ENCODE measurements at regions not wholly inside any gene's neighbourhood (a gene's known extent, or its start where the extent isn't known, plus 50 kb on each side); places are given as distances from the start of the nearest gene placed in this dataset.
"Not testable (repeated sequence)": the region's sequence is repeated elsewhere in the genome, so short reads cannot be mapped to it uniquely, and the experiment has no call there.

GRCh38 chr12:54799966-54800365 is 54.4 kb upstream of the MUCL1 start:
- H3K36me3 ChIP-seq (replicated peaks in 1 of 2); H3K9me3 ChIP-seq (replicated peaks in 1 of 3); H3K4me3 ChIP-seq; H3K27me3 ChIP-seq; intact Hi-C loops (cut with DNase I); H3K27ac ChIP-seq; H3K4me1 ChIP-seq (replicated peaks in 1 of 2); DNase-seq: not testable (repeated sequence)
- 81 to 92% (median 86%) methylated on average over 3 of the region's 3 CpGs for WGBS, 4 donors

DNA sequence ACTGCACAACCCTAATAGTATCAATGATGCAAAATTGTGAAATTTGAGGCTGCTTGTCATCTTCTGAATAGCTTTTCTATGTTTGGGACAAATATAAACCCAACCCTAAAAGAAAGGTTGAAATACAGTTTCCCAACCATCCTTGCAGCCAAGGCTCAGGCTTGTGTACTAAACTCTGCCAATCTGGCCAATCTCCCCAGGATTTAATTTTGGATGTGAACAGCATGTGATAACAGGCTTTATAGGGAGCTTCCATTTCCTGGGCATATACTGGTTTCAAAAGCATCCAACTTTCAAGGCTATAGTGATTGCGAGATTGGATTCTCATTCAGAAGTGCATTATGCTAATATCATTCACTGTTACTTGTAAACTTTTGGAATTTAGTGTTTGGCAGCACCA is 55.7 kb upstream of the MUCL1 start:
- H3K27ac ChIP-seq: no peak overlapping the region
- H3K4me3 ChIP-seq: no peak overlapping the region
- TF ChIP-seq, protein P1, sequence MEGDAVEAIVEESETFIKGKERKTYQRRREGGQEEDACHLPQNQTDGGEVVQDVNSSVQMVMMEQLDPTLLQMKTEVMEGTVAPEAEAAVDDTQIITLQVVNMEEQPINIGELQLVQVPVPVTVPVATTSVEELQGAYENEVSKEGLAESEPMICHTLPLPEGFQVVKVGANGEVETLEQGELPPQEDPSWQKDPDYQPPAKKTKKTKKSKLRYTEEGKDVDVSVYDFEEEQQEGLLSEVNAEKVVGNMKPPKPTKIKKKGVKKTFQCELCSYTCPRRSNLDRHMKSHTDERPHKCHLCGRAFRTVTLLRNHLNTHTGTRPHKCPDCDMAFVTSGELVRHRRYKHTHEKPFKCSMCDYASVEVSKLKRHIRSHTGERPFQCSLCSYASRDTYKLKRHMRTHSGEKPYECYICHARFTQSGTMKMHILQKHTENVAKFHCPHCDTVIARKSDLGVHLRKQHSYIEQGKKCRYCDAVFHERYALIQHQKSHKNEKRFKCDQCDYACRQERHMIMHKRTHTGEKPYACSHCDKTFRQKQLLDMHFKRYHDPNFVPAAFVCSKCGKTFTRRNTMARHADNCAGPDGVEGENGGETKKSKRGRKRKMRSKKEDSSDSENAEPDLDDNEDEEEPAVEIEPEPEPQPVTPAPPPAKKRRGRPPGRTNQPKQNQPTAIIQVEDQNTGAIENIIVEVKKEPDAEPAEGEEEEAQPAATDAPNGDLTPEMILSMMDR (IDR thresholded peaks at IDR 0.05): no peak
- no peak for TF ChIP-seq POLR2A (IDR thresholded peaks at IDR 0.05)
- DNase-seq: no peak
- H3K27me3 ChIP-seq: no peaks in the 10 kb centered on the region
- WGBS, 4 donors: 40 to 100% (median 65%) methylated on average over 1 of the region's 1 CpG
- no peaks in the 10 kb centered on the region for H3K9me3 ChIP-seq (replicated peaks in 1 of 3)
- no peaks in the 10 kb centered on the region for H3K4me1 ChIP-seq (replicated peaks in 1 of 2)
- intact Hi-C loops (cut with DNase I): no loop called here
- H3K36me3 ChIP-seq (replicated peaks in 1 of 2): no peaks in the 10 kb centered on the region

DNA sequence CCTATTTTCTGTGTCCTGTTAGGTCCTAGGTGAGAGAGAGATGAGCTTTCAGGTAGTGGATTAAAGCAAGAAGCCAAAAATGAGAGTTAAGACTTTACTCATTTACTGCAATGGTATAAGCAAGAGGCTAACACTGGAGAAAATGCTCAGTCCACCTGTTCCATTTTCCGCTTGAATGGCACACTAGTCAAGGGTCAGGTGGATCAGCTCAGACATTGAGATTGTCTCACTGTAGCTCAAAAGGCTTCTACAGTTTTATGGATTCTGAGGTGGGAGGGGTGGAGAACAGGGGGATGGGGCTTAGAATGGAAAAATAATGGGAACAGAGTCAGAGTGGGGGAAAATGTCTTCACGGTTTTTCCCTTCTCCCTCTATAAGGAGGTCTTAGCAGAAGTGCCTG is 57.3 kb upstream of the MUCL1 start:
- Histone ChIP-seq H3K36me3 (replicated peaks in 1 of 2) (no peaks in the 10 kb centered on the region), H3K9me3 (replicated peaks in 1 of 3) (no peaks in the 10 kb centered on the region), H3K27ac (no peak overlapping the region), H3K4me1 (replicated peaks in 1 of 2) (no peaks in the 10 kb centered on the region), H3K27me3 (no peaks in the 10 kb centered on the region), H3K4me3 (no peak overlapping the region)
- DNase-seq: no peak
- TF ChIP-seq, protein P1 (IDR thresholded peaks at IDR 0.05): no peak
- WGBS, 4 donors: 65 to 78% (median 75%) methylated on average over 2 of the region's 2 CpGs
- intact Hi-C loops (cut with DNase I): no loop called here

- Histone ChIP-seq H3K4me3 (no peak overlapping the region), H3K27ac (no peak overlapping the region), H3K27me3 (no peaks in the 10 kb centered on the region), H3K36me3 (replicated peaks in 1 of 2) (no peaks in the 10 kb centered on the region), H3K4me1 (replicated peaks in 1 of 2) (no peaks in the 10 kb centered on the region), H3K9me3 (replicated peaks in 1 of 3) (no peaks in the 10 kb centered on the region)
- intact Hi-C loops (cut with DNase I): no loop called here
- DNase-seq: no peak
- WGBS, 4 donors: 60 to 68% (median 65%) methylated on average over 6 of the region's 6 CpGs
- TF ChIP-seq POLR2A (IDR thresholded peaks at IDR 0.05): no peak
- TF ChIP-seq, protein P1 (IDR thresholded peaks at IDR 0.05): no peak
Measured at GRCh38 chr12:54795644-54796043, 58.7 kb upstream of the MUCL1 start.

DNA sequence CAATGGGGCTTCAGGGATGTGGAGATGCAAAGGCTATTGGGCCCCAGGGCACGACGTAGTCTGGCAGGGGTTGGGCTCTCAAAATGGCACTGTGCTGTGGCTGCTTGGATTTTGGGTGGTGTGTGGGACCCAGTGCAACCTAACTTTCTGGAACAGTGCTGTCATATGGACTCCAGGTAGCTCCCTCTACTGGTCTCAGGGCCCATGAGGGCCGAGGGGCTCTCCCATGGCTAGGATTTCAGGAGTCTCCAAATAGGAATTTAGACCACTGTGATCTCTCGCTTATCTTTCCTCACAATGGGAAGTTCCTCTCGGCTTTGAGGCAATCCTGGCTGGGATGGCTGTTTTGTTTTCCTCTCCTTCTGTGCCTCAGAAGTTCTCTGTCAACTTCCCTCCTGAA is 68.2 kb upstream of the MUCL1 start:
- H3K9me3 ChIP-seq (replicated peaks in 1 of 3): peaks cover 0 to 9% (median 0%) of the 10 kb centered on the region in 3 donors
- no peak overlapping the region for H3K4me3 ChIP-seq
- H3K36me3 ChIP-seq (replicated peaks in 1 of 2): no peaks in the 10 kb centered on the region
- no peak for DNase-seq
- H3K27ac ChIP-seq: no peak overlapping the region
- intact Hi-C loops (cut with DNase I): no loop called here
- TF ChIP-seq POLR2A (IDR thresholded peaks at IDR 0.05): no peak
- TF ChIP-seq, protein P1 (IDR thresholded peaks at IDR 0.05): no peak
- no peaks in the 10 kb centered on the region for H3K4me1 ChIP-seq (replicated peaks in 1 of 2)
- H3K27me3 ChIP-seq: no peaks in the 10 kb centered on the region
- 64 to 75% (median 71%) methylated on average over 5 of the region's 5 CpGs for WGBS, 4 donors
